GM12865 (cell line): ENCODE measurements at regions not wholly inside any gene's neighbourhood (a gene's known extent, or its start where the extent isn't known, plus 50 kb on each side); places are given as distances from the start of the nearest gene placed in this dataset.
"Not testable (repeated sequence)": the region's sequence is repeated elsewhere in the genome, so short reads cannot be mapped to it uniquely, and the experiment has no call there.

Experiments
- DNase-seq: peaks from one replicate; pipeline ENCODE4 v3.0.0; 2010; ENCODE audit warnings: low read depth
- H3K4me3 ChIP-seq: 2 replicates; pipeline ENCODE4 v1.5.1; 2011; ENCODE audit warnings: mild to moderate bottlenecking, low read depth, low read length, control low read depth
- CTCF ChIP-seq: IDR thresholded peaks from 2 replicates; pipeline ENCODE4 v1.5.1; 2011; ENCODE audit warnings: low read length, control low read depth, low read depth, inconsistent platforms; ENCODE audit not compliant: insufficient read depth; ENCODE audit errors: missing control alignments

- DNase-seq, result no peak
- TF ChIP-seq CTCF, result no peak
Measured at GRCh38 chrX:1102786-1103185, 109.7 kb downstream of the CRLF2 start.

GRCh38 chrX:1102221-1102620 lies 110.2 kb downstream of the CRLF2 start:
- H3K4me3 ChIP-seq, DNase-seq: not testable (repeated sequence)

More at GRCh38 chrX:1102786-1103185, 109.7 kb downstream of the CRLF2 start:
- no peak overlapping the region for H3K4me3 ChIP-seq

DNA sequence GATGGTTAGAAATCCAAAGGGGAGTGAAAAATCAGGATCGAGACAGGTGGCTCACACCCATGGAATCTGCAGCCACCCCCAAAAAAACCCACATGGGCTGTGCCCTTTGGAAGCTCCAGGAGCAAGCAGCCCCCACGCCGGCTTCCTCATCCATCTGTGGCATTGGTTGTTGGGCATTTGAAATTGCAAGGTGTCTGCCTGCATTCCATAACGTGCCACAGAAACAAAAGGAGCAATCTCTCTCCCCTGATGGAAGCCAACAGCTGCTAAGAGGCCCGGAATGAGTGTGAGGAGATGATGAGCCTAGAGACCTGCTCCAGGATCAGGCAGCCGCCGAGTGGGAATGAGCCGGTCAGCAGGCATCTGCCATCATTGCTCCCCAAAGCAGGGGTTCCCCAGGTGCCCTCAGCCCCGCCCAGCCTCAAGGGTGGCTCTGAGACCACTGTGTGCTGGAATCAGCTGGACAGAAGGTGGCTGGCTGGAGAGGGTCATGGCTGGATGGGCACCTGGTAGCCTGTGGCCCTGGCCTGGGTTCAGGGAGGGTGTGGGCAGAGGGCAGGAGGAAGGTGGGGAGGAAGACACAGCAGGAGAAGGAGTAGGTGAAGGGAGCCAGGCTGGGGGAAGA lies 113.2 kb downstream of the CRLF2 start:
- DNase-seq, result no peak
- H3K4me3 ChIP-seq, result no peak overlapping the region
- TF ChIP-seq CTCF, result no peak

GRCh38 chrX:1097328-1097727 lies 115.1 kb downstream of the CRLF2 start:
- DNase-seq, result no peak
- no peak for TF ChIP-seq CTCF
- no peak overlapping the region for H3K4me3 ChIP-seq

GRCh38 chrX:1094566-1095333 lies 117.7 kb downstream of the CRLF2 start:
- no peak overlapping the region for H3K4me3 ChIP-seq
- TF ChIP-seq CTCF, result no peak
- no peak for DNase-seq

DNA sequence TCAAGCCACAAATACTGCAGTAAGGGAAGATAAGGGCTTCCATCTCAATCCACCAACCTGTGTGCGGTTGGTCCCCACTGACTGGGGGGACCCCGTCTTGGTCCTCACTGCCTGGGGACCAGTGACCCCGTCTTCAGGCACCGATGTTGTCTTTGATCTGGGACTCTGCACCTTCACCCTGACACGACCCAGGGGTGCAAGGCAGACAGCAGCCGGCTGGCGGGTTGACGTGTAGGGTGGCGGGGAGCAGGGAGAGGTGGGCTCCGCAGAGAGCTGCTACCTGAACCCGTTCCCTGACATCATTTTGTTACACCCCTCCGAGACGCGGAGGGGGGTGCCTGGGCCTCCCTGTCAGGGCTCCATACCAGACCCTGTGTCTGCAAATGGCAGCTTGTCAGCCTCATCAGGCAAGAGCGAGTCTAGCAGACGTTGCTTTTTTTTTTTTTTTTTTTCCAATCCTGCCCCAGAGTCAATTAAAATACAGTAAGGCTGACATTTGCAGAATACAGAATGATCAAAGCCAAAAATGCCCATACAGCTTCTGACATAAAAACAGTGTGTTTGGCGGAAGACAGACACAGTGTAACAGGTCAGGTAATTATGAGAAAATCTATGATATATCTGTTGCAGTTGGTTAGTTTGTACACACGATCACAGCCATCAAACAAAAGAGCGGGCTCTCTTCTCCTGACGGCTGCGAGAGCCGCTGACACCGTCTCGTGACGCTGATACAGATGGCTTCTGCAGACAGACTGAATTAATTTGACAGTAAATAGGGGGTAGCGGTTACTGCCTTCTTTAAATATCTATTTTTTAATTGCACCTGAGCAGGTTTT lies 118.6 kb downstream of the CRLF2 start:
- H3K4me3 ChIP-seq, result no peak overlapping the region
- no peak for TF ChIP-seq CTCF
- no peak for DNase-seq

DNA sequence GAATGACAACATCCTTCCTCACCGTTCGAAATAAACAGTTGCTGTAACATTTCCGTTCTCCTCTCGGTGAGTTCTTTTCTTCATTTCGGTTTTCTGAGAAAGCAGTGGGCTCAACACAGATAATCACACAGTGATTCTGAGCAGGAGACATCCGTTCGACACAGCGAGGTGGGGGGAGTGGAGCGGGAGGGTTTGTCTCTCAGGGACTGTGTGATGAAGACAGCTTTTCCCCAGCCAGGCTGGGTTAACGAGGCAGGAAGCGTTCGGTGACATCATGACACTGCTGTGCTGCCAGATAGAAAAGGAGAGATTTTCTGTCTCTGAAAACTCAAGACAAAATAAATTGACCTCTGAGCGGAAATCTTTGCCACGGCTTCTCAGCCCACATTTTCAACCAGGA lies 119.3 kb downstream of the CRLF2 start:
- no peak for TF ChIP-seq CTCF
- no peak overlapping the region for H3K4me3 ChIP-seq
- DNase-seq, result no peak
